ENCODE measurements at regions not wholly inside any gene's neighbourhood (a gene's known extent, or its start where the extent isn't known, plus 50 kb on each side); places are given as distances from the start of the nearest gene placed in this dataset.

DNA sequence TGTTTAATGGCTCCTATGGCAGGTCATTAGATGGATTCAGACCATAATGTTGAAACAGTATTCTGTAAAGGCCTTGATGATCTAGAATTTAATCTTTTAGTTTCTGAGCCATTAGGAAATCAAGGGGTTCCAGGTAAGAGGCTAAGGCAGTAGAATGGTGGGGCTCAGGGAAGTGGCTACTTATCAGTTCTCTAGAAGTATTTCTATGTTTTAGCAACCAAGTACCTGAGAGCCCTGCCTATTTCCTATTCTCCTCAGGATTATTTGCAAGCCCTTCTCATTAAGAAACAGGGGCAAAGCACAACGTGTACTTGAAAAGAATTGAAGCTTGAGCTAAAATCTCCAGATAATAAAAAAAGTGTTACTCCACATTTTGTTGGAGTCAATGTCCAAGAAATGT is 646.5 kb downstream of the RNF144B start:
- TF ChIP-seq, protein P1, sequence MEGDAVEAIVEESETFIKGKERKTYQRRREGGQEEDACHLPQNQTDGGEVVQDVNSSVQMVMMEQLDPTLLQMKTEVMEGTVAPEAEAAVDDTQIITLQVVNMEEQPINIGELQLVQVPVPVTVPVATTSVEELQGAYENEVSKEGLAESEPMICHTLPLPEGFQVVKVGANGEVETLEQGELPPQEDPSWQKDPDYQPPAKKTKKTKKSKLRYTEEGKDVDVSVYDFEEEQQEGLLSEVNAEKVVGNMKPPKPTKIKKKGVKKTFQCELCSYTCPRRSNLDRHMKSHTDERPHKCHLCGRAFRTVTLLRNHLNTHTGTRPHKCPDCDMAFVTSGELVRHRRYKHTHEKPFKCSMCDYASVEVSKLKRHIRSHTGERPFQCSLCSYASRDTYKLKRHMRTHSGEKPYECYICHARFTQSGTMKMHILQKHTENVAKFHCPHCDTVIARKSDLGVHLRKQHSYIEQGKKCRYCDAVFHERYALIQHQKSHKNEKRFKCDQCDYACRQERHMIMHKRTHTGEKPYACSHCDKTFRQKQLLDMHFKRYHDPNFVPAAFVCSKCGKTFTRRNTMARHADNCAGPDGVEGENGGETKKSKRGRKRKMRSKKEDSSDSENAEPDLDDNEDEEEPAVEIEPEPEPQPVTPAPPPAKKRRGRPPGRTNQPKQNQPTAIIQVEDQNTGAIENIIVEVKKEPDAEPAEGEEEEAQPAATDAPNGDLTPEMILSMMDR (IDR thresholded peaks at IDR 0.05), result no peak
- TF ChIP-seq POLR2A (IDR thresholded peaks at IDR 0.05), result no peak

Data from lower leg skin (tissue), 3 donors.